ENCODE measurements at regions not wholly inside any gene's neighbourhood (a gene's known extent, or its start where the extent isn't known, plus 50 kb on each side); places are given as distances from the start of the nearest gene placed in this dataset.

GRCh38 chr10:78194539-78195402 is 161.1 kb downstream of the RPS24 start:
- Histone ChIP-seq H3K27ac (no peak overlapping the region), H3K4me1 (ENCODE audit: low read depth) (no peaks in the 10 kb centered on the region), H3K27me3 (no peaks in the 10 kb centered on the region), H3K9me3 (ENCODE audit: low read depth) (no peaks in the 10 kb centered on the region), H3K4me3 (no peak overlapping the region), H3K36me3 (no peaks in the 10 kb centered on the region)
- peak in 1 of 2 donors; percentile 16 for DNase-seq (ENCODE audit: low read depth in 1 of 2, low spot score in 1 of 2)
- no peak for TF ChIP-seq CTCF (IDR thresholded peaks at IDR 0.05; ENCODE audit: low read depth, low read length)

GRCh38 chr10:78196396-78196795 is 162.7 kb downstream of the RPS24 start:
- Histone ChIP-seq H3K9me3 (ENCODE audit: low read depth) (no peaks in the 10 kb centered on the region), H3K4me1 (ENCODE audit: low read depth) (no peaks in the 10 kb centered on the region), H3K36me3 (no peaks in the 10 kb centered on the region), H3K4me3 (no peak overlapping the region), H3K27me3 (no peaks in the 10 kb centered on the region), H3K27ac (no peak overlapping the region)
- DNase-seq (ENCODE audit: low read depth in 1 of 2, low spot score in 1 of 2): no peak
- TF ChIP-seq CTCF (IDR thresholded peaks at IDR 0.05; ENCODE audit: low read depth, low read length): no peak

GRCh38 chr10:78196964-78197363 is 163.3 kb downstream of the RPS24 start:
- H3K27ac ChIP-seq: no peak overlapping the region
- no peaks in the 10 kb centered on the region for H3K36me3 ChIP-seq
- no peak for TF ChIP-seq CTCF (IDR thresholded peaks at IDR 0.05; ENCODE audit: low read depth, low read length)

GRCh38 chr10:78197628-78198272 is 164.1 kb downstream of the RPS24 start:
- Histone ChIP-seq H3K27me3 (no peaks in the 10 kb centered on the region), H3K4me3 (no peak overlapping the region), H3K36me3 (no peaks in the 10 kb centered on the region), H3K27ac (no peak overlapping the region), H3K9me3 (ENCODE audit: low read depth) (no peaks in the 10 kb centered on the region), H3K4me1 (ENCODE audit: low read depth) (no peaks in the 10 kb centered on the region)
- no peak for TF ChIP-seq CTCF (IDR thresholded peaks at IDR 0.05; ENCODE audit: low read depth, low read length)
- no peak for DNase-seq (ENCODE audit: low read depth in 1 of 2, low spot score in 1 of 2)

More at GRCh38 chr10:78196964-78197363, 163.3 kb downstream of the RPS24 start:
- no peaks in the 10 kb centered on the region for H3K27me3 ChIP-seq
- DNase-seq (ENCODE audit: low read depth in 1 of 2, low spot score in 1 of 2): peak in 1 of 2 donors; percentile 44
- no peaks in the 10 kb centered on the region for H3K9me3 ChIP-seq (ENCODE audit: low read depth)
- H3K4me1 ChIP-seq (ENCODE audit: low read depth): no peaks in the 10 kb centered on the region
- no peak overlapping the region for H3K4me3 ChIP-seq

GRCh38 chr10:78199005-78199725 is 165.5 kb downstream of the RPS24 start:
- Histone ChIP-seq H3K9me3 (ENCODE audit: low read depth) (no peaks in the 10 kb centered on the region), H3K27me3 (no peaks in the 10 kb centered on the region), H3K27ac (no peak overlapping the region), H3K4me3 (no peak overlapping the region), H3K36me3 (no peaks in the 10 kb centered on the region), H3K4me1 (ENCODE audit: low read depth) (no peaks in the 10 kb centered on the region)
- no peak for DNase-seq (ENCODE audit: low read depth in 1 of 2, low spot score in 1 of 2)
- TF ChIP-seq CTCF (IDR thresholded peaks at IDR 0.05; ENCODE audit: low read depth, low read length): no peak

All from cardiac muscle cell (in vitro differentiated cells and primary cell).